Right atrium auricular region (tissue), 2 donors: ENCODE measurements at regions not wholly inside any gene's neighbourhood (a gene's known extent, or its start where the extent isn't known, plus 50 kb on each side); places are given as distances from the start of the nearest gene placed in this dataset.
"Not testable (repeated sequence)": the region's sequence is repeated elsewhere in the genome, so short reads cannot be mapped to it uniquely, and the experiment has no call there.

Experiments used
- DNase-seq: peaks from one replicate; pipeline ENCODE4 v3.0.0-alpha.2; 2019; ENCODE audit warnings: low spot score
- H3K27ac ChIP-seq, 2 donors: fragments of 200-600 bp; sonication (generic); 1 replicate in 1 of 2; 2 replicates in 1 of 2; pipeline ENCODE4 v1.5.1; 2016 to 2019
- H3K27me3 ChIP-seq, 2 donors: fragments of 200-600 bp; sonication (generic); one replicate each; pipeline versions ENCODE4 v1.5.1 to v1.6.0; 2017 to 2019
- H3K36me3 ChIP-seq: fragments of 200-600 bp; sonication (generic); one replicate; pipeline ENCODE4 v1.5.1; 2016
- H3K4me1 ChIP-seq, 2 donors: fragments of 200-600 bp; sonication (generic); one replicate each; pipeline versions ENCODE4 v1.5.1 to v1.6.0; 2017 to 2019
- H3K4me3 ChIP-seq, 2 donors: fragments of 200-600 bp; sonication (generic); 1 replicate in 1 of 2; 2 replicates in 1 of 2; pipeline ENCODE4 v1.5.1; 2017 to 2019; ENCODE audit warnings: mild to moderate bottlenecking in 1 of 2, moderate library complexity in 1 of 2
- H3K9me3 ChIP-seq, 2 donors: fragments of 200-600 bp; sonication (generic); one replicate each; pipeline ENCODE4 v1.5.1; 2019
- TF ChIP-seq, protein P1 (sequence below), 2 donors: fragments of 200-600 bp; sonication (generic); IDR thresholded peaks; one replicate each; pipeline ENCODE4 v1.5.1; 2019; ENCODE audit warnings: antibody characterized with exemption in 2 of 2

GRCh38 chr4:128676095-128676494 is 133.4 kb upstream of the JADE1 start:
- Histone ChIP-seq H3K27ac (no peak overlapping the region), H3K36me3 (no peaks in the 10 kb centered on the region), H3K4me1 (no peaks in the 10 kb centered on the region), H3K4me3 (no peak overlapping the region), H3K27me3 (no peaks in the 10 kb centered on the region), H3K9me3 (no peaks in the 10 kb centered on the region)
- TF ChIP-seq, protein P1, sequence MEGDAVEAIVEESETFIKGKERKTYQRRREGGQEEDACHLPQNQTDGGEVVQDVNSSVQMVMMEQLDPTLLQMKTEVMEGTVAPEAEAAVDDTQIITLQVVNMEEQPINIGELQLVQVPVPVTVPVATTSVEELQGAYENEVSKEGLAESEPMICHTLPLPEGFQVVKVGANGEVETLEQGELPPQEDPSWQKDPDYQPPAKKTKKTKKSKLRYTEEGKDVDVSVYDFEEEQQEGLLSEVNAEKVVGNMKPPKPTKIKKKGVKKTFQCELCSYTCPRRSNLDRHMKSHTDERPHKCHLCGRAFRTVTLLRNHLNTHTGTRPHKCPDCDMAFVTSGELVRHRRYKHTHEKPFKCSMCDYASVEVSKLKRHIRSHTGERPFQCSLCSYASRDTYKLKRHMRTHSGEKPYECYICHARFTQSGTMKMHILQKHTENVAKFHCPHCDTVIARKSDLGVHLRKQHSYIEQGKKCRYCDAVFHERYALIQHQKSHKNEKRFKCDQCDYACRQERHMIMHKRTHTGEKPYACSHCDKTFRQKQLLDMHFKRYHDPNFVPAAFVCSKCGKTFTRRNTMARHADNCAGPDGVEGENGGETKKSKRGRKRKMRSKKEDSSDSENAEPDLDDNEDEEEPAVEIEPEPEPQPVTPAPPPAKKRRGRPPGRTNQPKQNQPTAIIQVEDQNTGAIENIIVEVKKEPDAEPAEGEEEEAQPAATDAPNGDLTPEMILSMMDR (IDR thresholded peaks at IDR 0.05): no peak
- no peak for DNase-seq

DNA sequence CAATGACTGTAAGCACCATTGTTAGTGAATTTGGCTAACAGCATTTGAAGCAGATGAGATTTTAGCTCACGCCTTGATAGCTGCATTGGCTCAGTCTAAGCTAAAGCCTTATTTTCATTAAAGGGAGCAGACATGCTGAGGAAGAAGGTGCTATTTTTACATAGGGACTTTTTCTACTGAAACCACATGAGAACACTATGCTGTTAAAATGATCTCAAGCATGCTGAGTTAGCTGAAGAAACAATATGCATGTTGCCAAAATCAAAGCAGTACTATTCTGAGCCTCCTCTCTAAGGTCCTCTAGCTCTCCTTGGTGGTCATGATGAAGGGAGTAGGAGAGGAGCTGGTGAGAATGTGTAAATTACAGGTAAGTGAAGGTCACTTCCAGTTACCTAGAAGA is 134.4 kb upstream of the JADE1 start:
- no peak overlapping the region for H3K27ac ChIP-seq
- TF ChIP-seq, protein P1 (IDR thresholded peaks at IDR 0.05): peak in 1 of 2 donors; percentile 25
- no peaks in the 10 kb centered on the region for H3K4me1 ChIP-seq
- no peak for DNase-seq
- no peaks in the 10 kb centered on the region for H3K27me3 ChIP-seq
- no peak overlapping the region for H3K4me3 ChIP-seq
- H3K9me3 ChIP-seq: no peaks in the 10 kb centered on the region
- H3K36me3 ChIP-seq: no peaks in the 10 kb centered on the region

DNA sequence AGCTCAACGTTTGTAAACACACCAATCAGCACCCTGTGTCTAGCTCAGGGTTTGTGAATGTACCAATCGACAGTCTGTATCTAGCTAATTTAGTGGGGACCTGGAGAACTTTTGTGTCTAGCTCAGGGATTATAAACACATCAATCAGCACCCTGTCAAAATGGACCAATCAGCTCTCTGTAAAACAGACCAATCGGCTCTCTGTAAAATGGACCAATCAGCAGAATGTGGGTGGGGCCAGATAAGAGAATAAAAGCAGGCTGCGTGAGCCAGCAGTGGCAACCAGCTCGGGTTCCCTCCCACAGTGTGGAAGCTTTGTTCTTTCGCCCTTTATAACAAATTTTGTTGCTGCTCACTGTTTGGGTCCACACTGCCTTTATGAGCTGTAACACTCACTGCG is 136.3 kb upstream of the JADE1 start:
- H3K9me3 ChIP-seq, DNase-seq: not testable (repeated sequence)

GRCh38 chr4:128672596-128672995 is 136.9 kb upstream of the JADE1 start:
- not testable (repeated sequence) for H3K36me3 ChIP-seq, H3K9me3 ChIP-seq, H3K4me1 ChIP-seq, H3K4me3 ChIP-seq, H3K27me3 ChIP-seq, DNase-seq, H3K27ac ChIP-seq

More for the DNA sequence above, 136.3 kb upstream of the JADE1 start:
- not testable (repeated sequence) for H3K4me3 ChIP-seq, H3K27me3 ChIP-seq, H3K4me1 ChIP-seq, H3K36me3 ChIP-seq, H3K27ac ChIP-seq

GRCh38 chr4:128670513-128670912 is 139.0 kb upstream of the JADE1 start:
- no peaks in the 10 kb centered on the region for H3K27me3 ChIP-seq

GRCh38 chr4:128668566-128668965 is 140.9 kb upstream of the JADE1 start:
- Histone ChIP-seq H3K27me3 (no peaks in the 10 kb centered on the region), H3K27ac (no peak overlapping the region), H3K4me1 (no peaks in the 10 kb centered on the region), H3K9me3 (no peaks in the 10 kb centered on the region), H3K4me3 (no peak overlapping the region), H3K36me3 (no peaks in the 10 kb centered on the region)
- TF ChIP-seq, protein P1 (IDR thresholded peaks at IDR 0.05): no peak
- DNase-seq: no peak

More at GRCh38 chr4:128670513-128670912, 139.0 kb upstream of the JADE1 start:
- no peak overlapping the region for H3K27ac ChIP-seq
- H3K4me3 ChIP-seq: no peak overlapping the region
- H3K9me3 ChIP-seq: no peaks in the 10 kb centered on the region
- H3K36me3 ChIP-seq: no peaks in the 10 kb centered on the region
- TF ChIP-seq, protein P1 (IDR thresholded peaks at IDR 0.05): no peak
- no peaks in the 10 kb centered on the region for H3K4me1 ChIP-seq
- no peak for DNase-seq

GRCh38 chr4:128665514-128665913 is 144.0 kb upstream of the JADE1 start:
- H3K27me3 ChIP-seq: no peaks in the 10 kb centered on the region
- H3K4me1 ChIP-seq: peaks cover 0 to 9% of the 10 kb centered on the region in 2 donors
- DNase-seq: no peak
- TF ChIP-seq, protein P1 (IDR thresholded peaks at IDR 0.05): no peak
- H3K36me3 ChIP-seq: no peaks in the 10 kb centered on the region
- no peak overlapping the region for H3K4me3 ChIP-seq
- no peak overlapping the region for H3K27ac ChIP-seq
- no peaks in the 10 kb centered on the region for H3K9me3 ChIP-seq
